HG03280 (cell line): ENCODE measurements at regions not wholly inside any gene's neighbourhood (a gene's known extent, or its start where the extent isn't known, plus 50 kb on each side); places are given as distances from the start of the nearest gene placed in this dataset.

ENCODE experiments used
- ATAC-seq: cut with Tn5 transposase; IDR thresholded peaks from one replicate; pipeline ENCODE4 v1.9.1; 2021; ENCODE audit warnings: mild to moderate bottlenecking, moderate library complexity; ENCODE audit not compliant: unreplicated experiment

GRCh38 chr18:25455159-25455558, 103.2 kb upstream of the ZNF521 start:
- ATAC-seq, result no peak

GRCh38 chr18:25454730-25455129, 102.8 kb upstream of the ZNF521 start:
- no peak for ATAC-seq

GRCh38 chr18:25454270-25454659, 102.3 kb upstream of the ZNF521 start:
- ATAC-seq, result no peak

- no peak for ATAC-seq
Observed at GRCh38 chr18:25453556-25454269, 101.7 kb upstream of the ZNF521 start.

GRCh38 chr18:25451077-25451658, 99.2 kb upstream of the ZNF521 start:
- no peak for ATAC-seq

- ATAC-seq, result no peak
Observed at GRCh38 chr18:25449046-25449445, 97.1 kb upstream of the ZNF521 start.

GRCh38 chr18:25446972-25447371, 95.0 kb upstream of the ZNF521 start:
- ATAC-seq, result no peak

- no peak for ATAC-seq
Observed at GRCh38 chr18:25445430-25445829, 93.5 kb upstream of the ZNF521 start.

GRCh38 chr18:25443776-25444175, 91.8 kb upstream of the ZNF521 start:
- ATAC-seq, result no peak

- ATAC-seq, result no peak
Observed at GRCh38 chr18:25435149-25435782, 83.3 kb upstream of the ZNF521 start.

- no peak for ATAC-seq
Observed at GRCh38 chr18:25434745-25435144, 82.8 kb upstream of the ZNF521 start.

- no peak for ATAC-seq
Observed at GRCh38 chr18:25433590-25433989, 81.6 kb upstream of the ZNF521 start.

- ATAC-seq, result no peak
Observed at GRCh38 chr18:25425024-25425423, 73.1 kb upstream of the ZNF521 start.

GRCh38 chr18:25423760-25424159, 71.8 kb upstream of the ZNF521 start:
- no peak for ATAC-seq

GRCh38 chr18:25423267-25423666, 71.3 kb upstream of the ZNF521 start:
- no peak for ATAC-seq

- no peak for ATAC-seq
Observed at GRCh38 chr18:25422230-25422629, 70.3 kb upstream of the ZNF521 start.

GRCh38 chr18:25420077-25420825, 68.3 kb upstream of the ZNF521 start:
- no peak for ATAC-seq

GRCh38 chr18:25416374-25416773, 64.4 kb upstream of the ZNF521 start:
- ATAC-seq, result no peak

GRCh38 chr18:25409971-25410370, 58.0 kb upstream of the ZNF521 start:
- ATAC-seq, result no peak

- ATAC-seq, result no peak
Observed at GRCh38 chr18:25408293-25408692, 56.3 kb upstream of the ZNF521 start.
